HCT116 (cell line): ENCODE measurements at regions not wholly inside any gene's neighbourhood (a gene's known extent, or its start where the extent isn't known, plus 50 kb on each side); places are given as distances from the start of the nearest gene placed in this dataset.

Experiments
- ATAC-seq: fragments of 200-7000 bp; cut with Tn5 transposase; 2 replicates; pipeline ENCODE4 v1.9.1; 2020; ENCODE audit warnings: mild to moderate bottlenecking, moderate library complexity
- BruUV-seq: library from RNA; stranded (reverse); fragments of 400-500 nt; replicated peaks from 2 replicates; lab custom pipeline; 2021; lab: Mats Ljungman, UMichigan
- CTCF ChIA-PET: fragments of 300-600 bp; sonication (Branson Sonifier 250); formaldehyde crosslinking; loops from one replicate; lab custom pipeline; 2021; ENCODE audit warnings: antibody characterized with exemption; lab: Charles Lee
- POLR2A ChIA-PET: fragments of 300-600, 350-600 bp; sonication (Branson Sonifier 250); formaldehyde crosslinking; loops from one replicate; lab custom pipeline; 2021; ENCODE audit warnings: antibody characterized with exemption; lab: Charles Lee
- RAD21 ChIA-PET, 2 experiments: fragments of 300-600 bp; sonication (Branson Sonifier 250); formaldehyde crosslinking; loops; one replicate each; lab custom pipeline; 2023; ENCODE audit warnings: low total read pairs in 2 of 2; ENCODE audit not compliant: uncharacterized antibody in 2 of 2, unreplicated experiment in 2 of 2, low non-redundant PET in 1 of 2; lab: Charles Lee
- DNase-seq: peaks from one replicate; pipeline ENCODE4 v3.0.0-alpha.2; 2010; ENCODE audit warnings: low read depth, low spot score
- H2AFZ ChIP-seq: fragments of 200-600 bp; shearing (Covaris generic), sonication (generic); 2 replicates; pipeline ENCODE4 v1.6.1; 2017; ENCODE audit warnings: low read depth, mixed run types, mixed read lengths, antibody characterized with exemption, low read length; ENCODE audit not compliant: poor library complexity, severe bottlenecking
- H3K27ac ChIP-seq: 2 replicates; pipeline ENCODE4 v1.5.1; 2012; ENCODE audit warnings: low read depth, low read length
- H3K27me3 ChIP-seq: fragments of 200-600 bp; sonication (generic); 2 replicates; pipeline ENCODE4 v1.6.1; 2016; ENCODE audit warnings: mixed run types, low read length, mixed read lengths; ENCODE audit not compliant: insufficient read depth
- H3K36me3 ChIP-seq, 2 experiments: fragments of 200-500 bp in 1 of 2; fragments of 200-600 bp in 1 of 2; sonication (Bioruptor generic) in 1 of 2; sonication (generic) in 1 of 2; 2 replicates each; pipeline versions ENCODE4 v1.5.1 to v1.6.1; 2014 to 2016; ENCODE audit warnings: low read length in 2 of 2, inconsistent platforms in 1 of 2, mixed read lengths in 1 of 2, mixed run types in 1 of 2; ENCODE audit not compliant: insufficient read depth in 2 of 2, control insufficient read depth in 1 of 2
- H3K4me1 ChIP-seq, 2 experiments: fragments of 200-600 bp in 1 of 2; sonication (generic) in 1 of 2; 2 replicates each; pipeline versions ENCODE4 v1.5.1 to v1.6.1; 2012 to 2017; ENCODE audit warnings: low read length in 2 of 2, inconsistent platforms in 1 of 2, mild to moderate bottlenecking in 1 of 2, mixed read lengths in 1 of 2, mixed run types in 1 of 2, moderate library complexity in 1 of 2; ENCODE audit not compliant: insufficient read depth in 2 of 2, control insufficient read depth in 1 of 2
- H3K4me2 ChIP-seq: fragments of 200-600 bp; sonication (generic); 2 replicates; pipeline ENCODE4 v1.6.1; 2017; ENCODE audit warnings: mixed run types, low read length, mixed read lengths
- H3K4me3 ChIP-seq, 2 experiments: fragments of 200-600 bp in 1 of 2; sonication (generic) in 1 of 2; replicated peaks in 1 of 2; 2 replicates each; pipeline ENCODE4 v1.5.1; 2011 to 2016; ENCODE audit warnings: low read length in 2 of 2, control low read depth in 1 of 2, low read depth in 1 of 2, mild to moderate bottlenecking in 1 of 2, mixed read lengths in 1 of 2, mixed run types in 1 of 2
- H3K79me2 ChIP-seq: fragments of 200-600 bp; sonication (generic); 2 replicates; pipeline ENCODE4 v1.6.1; 2017; ENCODE audit warnings: mild to moderate bottlenecking, mixed run types, low read length, moderate library complexity, mixed read lengths; ENCODE audit not compliant: insufficient read depth
- H3K9ac ChIP-seq: fragments of 200-600 bp; sonication (generic); 2 replicates; pipeline ENCODE4 v1.6.1; 2016; ENCODE audit warnings: low read length, mixed read lengths
- H3K9me2 ChIP-seq: fragments of 200-600 bp; sonication (generic), shearing (Covaris generic); 2 replicates; pipeline ENCODE4 v1.6.1; 2017; ENCODE audit warnings: mixed run types, mild to moderate bottlenecking, moderate library complexity; ENCODE audit not compliant: insufficient read depth
- H3K9me3 ChIP-seq, 2 experiments: fragments of 200-500 bp in 1 of 2; fragments of 200-600 bp in 1 of 2; sonication (Bioruptor generic) in 1 of 2; sonication (generic) in 1 of 2; 2 replicates each; pipeline ENCODE4 v1.6.1; 2014 to 2017; ENCODE audit warnings: low read length in 2 of 2, mixed read lengths in 2 of 2, inconsistent platforms in 1 of 2, low read depth in 1 of 2, mild to moderate bottlenecking in 1 of 2, mixed run types in 1 of 2, moderate library complexity in 1 of 2; ENCODE audit not compliant: control insufficient read depth in 1 of 2, insufficient read depth in 1 of 2
- H4K20me1 ChIP-seq: fragments of 200-600 bp; sonication (generic), shearing (Covaris generic); 2 replicates; pipeline ENCODE4 v1.6.1; 2017; ENCODE audit warnings: mixed run types, mild to moderate bottlenecking, moderate library complexity; ENCODE audit not compliant: insufficient read depth
- EGR1 ChIP-seq: IDR thresholded peaks from 2 replicates; pipeline ENCODE4 v1.6.1; 2012; ENCODE audit warnings: low read depth
- ELF1 ChIP-seq: IDR thresholded peaks from 2 replicates; pipeline ENCODE4 v1.6.1; 2012; ENCODE audit warnings: low read depth, borderline replicate concordance
- EZH2phosphoT487 ChIP-seq: fragments of 200-600 bp; IDR thresholded peaks from 2 replicates; pipeline ENCODE4 v1.6.1; 2018; ENCODE audit warnings: antibody characterized with exemption, borderline replicate concordance
- POLR2A ChIP-seq: IDR thresholded peaks from 2 replicates; pipeline ENCODE4 v1.7.0; 2011; ENCODE audit warnings: borderline replicate concordance; ENCODE audit not compliant: insufficient read depth, insufficient read length; ENCODE audit errors: extremely low read depth
- POLR2AphosphoS5 ChIP-seq: IDR thresholded peaks from 2 replicates; pipeline ENCODE4 v1.6.1; 2011; ENCODE audit warnings: mild to moderate bottlenecking, low read depth, low read length, moderate library complexity
- SIN3A ChIP-seq: IDR thresholded peaks from 2 replicates; pipeline ENCODE4 v1.6.1; 2012; ENCODE audit warnings: low read depth
- SP1 ChIP-seq: IDR thresholded peaks from 2 replicates; pipeline ENCODE4 v1.6.1; 2012; ENCODE audit warnings: low read depth
- TCF7L2 ChIP-seq: IDR thresholded peaks from 2 replicates; pipeline ENCODE4 v1.7.0; 2011; ENCODE audit warnings: borderline replicate concordance, inconsistent platforms; ENCODE audit not compliant: insufficient read depth, insufficient read length; ENCODE audit errors: extremely low read depth
- ZFX ChIP-seq: fragments of 450-650 bp; IDR thresholded peaks from 2 replicates; pipeline ENCODE4 v1.6.1; 2017
- ZNF274 ChIP-seq: fragments of 200-500 bp; sonication (Bioruptor generic); IDR thresholded peaks from 2 replicates; pipeline ENCODE4 v1.6.1; 2014; ENCODE audit warnings: mild to moderate bottlenecking, low read depth, low read length, inconsistent platforms
- intact Hi-C: fragments of 100-400 bp; cut with micrococcal nuclease; formaldehyde crosslinking; loops from 2 replicates; pipeline ENCODE4 v1.10.0; 2022
- TF ChIP-seq, protein P1 (sequence below): IDR thresholded peaks from 2 replicates; pipeline ENCODE4 v1.6.1; 2012
- TF ChIP-seq, protein P2 (sequence below), 3 experiments: fragments of 200-600 bp in 1 of 3; sonication (generic) in 1 of 3; IDR thresholded peaks in 2 of 3; conservative IDR thresholded peaks in 1 of 3; 2 replicates each; pipeline ENCODE4 v1.5.1; 2012 to 2017; ENCODE audit warnings: low read depth in 2 of 3, low read length in 2 of 3, antibody characterized with exemption in 1 of 3, borderline replicate concordance in 1 of 3, control low read depth in 1 of 3, mild to moderate bottlenecking in 1 of 3, mixed read lengths in 1 of 3, mixed run types in 1 of 3, moderate library complexity in 1 of 3; ENCODE audit not compliant: insufficient read depth in 1 of 3

DNA sequence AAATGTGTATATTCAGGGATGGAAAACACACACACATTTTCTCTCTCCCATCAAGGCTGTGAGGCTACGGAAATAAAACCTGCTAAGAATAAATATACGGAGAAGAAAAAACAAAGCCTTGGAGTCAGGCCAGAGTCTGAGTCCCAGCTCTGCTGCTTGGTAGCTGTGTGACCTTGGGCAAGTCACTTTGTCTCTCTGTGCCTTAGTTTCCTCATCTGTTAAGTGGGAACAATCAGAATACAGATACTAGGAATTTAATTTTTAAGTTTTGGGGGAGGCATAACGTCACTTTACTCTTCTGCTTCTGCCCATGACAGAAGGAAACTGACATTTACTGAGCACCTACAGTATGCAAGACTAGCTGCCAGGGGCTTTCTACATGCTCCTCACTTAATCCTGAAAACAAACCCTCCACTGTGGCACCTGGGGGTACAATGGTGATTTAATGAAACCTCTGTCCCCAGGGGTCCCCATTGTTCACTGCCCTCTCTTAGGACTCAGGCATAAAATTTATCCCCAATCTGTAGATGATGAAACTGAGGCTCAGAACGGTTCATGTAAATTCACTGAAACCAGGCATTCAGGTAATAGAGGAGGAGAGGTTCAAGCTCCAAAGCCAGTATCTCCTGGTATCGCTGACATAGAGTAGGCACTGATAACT, 131.9 kb upstream of the SERPIND1 start:
- ChIA-PET CTCF (no interaction called here), RAD21 (no interaction called here)
- no peak for ATAC-seq
- Histone ChIP-seq H3K27ac (no peak overlapping the region), H3K4me1 (no peaks in the 10 kb centered on the region), H3K9me3 (no peaks in the 10 kb centered on the region; a peak in 1 of 4 replicates), H3K79me2 (no peaks in the 10 kb centered on the region), H3K9me2 (no peaks in the 10 kb centered on the region), H3K36me3 (no peaks in the 10 kb centered on the region)
- no TSS peak for BruUV-seq
- TF ChIP-seq SIN3A (no peak), ELF1 (no peak), POLR2AphosphoS5 (no peak), ZNF274 (no peak), POLR2A (no peak), TCF7L2 (no peak), EZH2phosphoT487 (no peak), EGR1 (no peak), SP1 (no peak), ZFX (no peak)
- TF ChIP-seq, protein P1, sequence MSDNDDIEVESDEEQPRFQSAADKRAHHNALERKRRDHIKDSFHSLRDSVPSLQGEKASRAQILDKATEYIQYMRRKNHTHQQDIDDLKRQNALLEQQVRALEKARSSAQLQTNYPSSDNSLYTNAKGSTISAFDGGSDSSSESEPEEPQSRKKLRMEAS, result no peak
- TF ChIP-seq, protein P2, sequence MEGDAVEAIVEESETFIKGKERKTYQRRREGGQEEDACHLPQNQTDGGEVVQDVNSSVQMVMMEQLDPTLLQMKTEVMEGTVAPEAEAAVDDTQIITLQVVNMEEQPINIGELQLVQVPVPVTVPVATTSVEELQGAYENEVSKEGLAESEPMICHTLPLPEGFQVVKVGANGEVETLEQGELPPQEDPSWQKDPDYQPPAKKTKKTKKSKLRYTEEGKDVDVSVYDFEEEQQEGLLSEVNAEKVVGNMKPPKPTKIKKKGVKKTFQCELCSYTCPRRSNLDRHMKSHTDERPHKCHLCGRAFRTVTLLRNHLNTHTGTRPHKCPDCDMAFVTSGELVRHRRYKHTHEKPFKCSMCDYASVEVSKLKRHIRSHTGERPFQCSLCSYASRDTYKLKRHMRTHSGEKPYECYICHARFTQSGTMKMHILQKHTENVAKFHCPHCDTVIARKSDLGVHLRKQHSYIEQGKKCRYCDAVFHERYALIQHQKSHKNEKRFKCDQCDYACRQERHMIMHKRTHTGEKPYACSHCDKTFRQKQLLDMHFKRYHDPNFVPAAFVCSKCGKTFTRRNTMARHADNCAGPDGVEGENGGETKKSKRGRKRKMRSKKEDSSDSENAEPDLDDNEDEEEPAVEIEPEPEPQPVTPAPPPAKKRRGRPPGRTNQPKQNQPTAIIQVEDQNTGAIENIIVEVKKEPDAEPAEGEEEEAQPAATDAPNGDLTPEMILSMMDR (IDR thresholded peaks at IDR 0.05 in 2 of 3, conservative IDR thresholded peaks at IDR 0.05 in 1 of 3; ENCODE audit: borderline replicate concordance in 1 of 3, insufficient read depth in 1 of 3, low read depth in 2 of 3, low read length in 2 of 3), result no peak
- TF ChIP-seq, all 23 proteins: peak for 0
- Histone ChIP-seq H3K27me3 (0 out of 2 replicates have a peak, but pooled peaks cover 10% of the 10 kb centered on the region), H2AFZ (no peak overlapping the region), H3K9ac (no peak overlapping the region), H4K20me1 (no peaks in the 10 kb centered on the region), H3K4me3 (no peak overlapping the region), H3K4me2 (no peak overlapping the region)
- DNase-seq, result no peak
- POLR2A ChIA-PET, result no interaction called here
- intact Hi-C loops, result no loop called here
